Right cardiac atrium (tissue), 5 donors: ENCODE measurements at regions not wholly inside any gene's neighbourhood (a gene's known extent, or its start where the extent isn't known, plus 50 kb on each side); places are given as distances from the start of the nearest gene placed in this dataset.

Experiments used
- ATAC-seq, 2 donors: fragments of 200-7000 bp; cut with Tn5 transposase; one replicate each; pipeline versions ENCODE4 v1.8.0 to v1.9.1; 2020; ENCODE audit warnings: moderate library complexity in 2 of 2, mild to moderate bottlenecking in 1 of 2
- DNase-seq, 3 donors: peaks; one replicate each; pipeline ENCODE4 v3.0.0-alpha.2; 2020
- H3K27ac ChIP-seq: one replicate; pipeline ENCODE4 v1.5.1; 2013; ENCODE audit warnings: mild to moderate bottlenecking, low read length, control low read depth, moderate library complexity
- H3K27me3 ChIP-seq: one replicate; pipeline ENCODE4 v1.6.1; 2013; ENCODE audit not compliant: control insufficient read depth, insufficient read depth
- H3K4me1 ChIP-seq: one replicate; pipeline ENCODE4 v1.6.1; 2013; ENCODE audit warnings: low read length; ENCODE audit not compliant: control insufficient read depth, insufficient read depth
- H3K4me3 ChIP-seq: one replicate; pipeline ENCODE4 v1.5.1; 2013; ENCODE audit warnings: low read length, control low read depth
- H3K9me3 ChIP-seq: one replicate; pipeline ENCODE4 v1.6.1; 2013; ENCODE audit warnings: low read length; ENCODE audit not compliant: control insufficient read depth
- WGBS: extraction: QIAGEN DNeasy Blood & Tissue Kit; methylation state at CpG from one replicate; pipeline ENCODE4 v1.1.7; 2013; 5-methylcytosine and 5-hydroxymethylcytosine counted together
- intact Hi-C, 4 donors: fragments of 100-400 bp; cut with DNase I; formaldehyde crosslinking; loops; one replicate each; pipeline versions ENCODE4 v1.11.0 to v1.14.0; 2022 to 2023
- donor health status: healthy with polysubstance abuse.
- donor health status: DM: no; HTN: yes; CAD: no.
- donor health status: DM: no; HTN: no; CAD: no.
- donor health status: DM: no; HTN: yes; CAD: no; lungs with severe emphysema.
- donor health status: DM: yes; HTN: yes; CAD: no.

DNA sequence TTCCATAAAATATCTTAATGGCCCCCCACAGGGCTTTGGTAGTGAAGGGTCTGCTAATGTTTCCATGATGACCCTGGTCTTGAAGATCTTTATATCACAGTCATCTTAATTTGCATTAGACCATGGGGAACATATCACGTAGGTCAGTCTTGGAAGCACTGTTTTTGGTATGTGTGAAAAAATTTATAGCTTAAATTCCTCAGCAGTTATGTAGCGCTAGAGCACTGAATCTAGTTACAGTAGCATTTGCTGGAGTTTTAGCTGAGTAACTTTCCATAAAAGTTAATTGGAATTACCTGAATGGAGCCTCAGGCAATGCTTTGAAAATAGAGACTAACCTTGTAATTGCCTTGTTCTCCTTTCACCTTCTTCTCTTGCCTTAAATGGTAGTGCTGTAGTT lies 648.8 kb downstream of the IQCM start:
- Histone ChIP-seq H3K4me3 (no peak overlapping the region), H3K9me3 (no peaks in the 10 kb centered on the region), H3K4me1 (no peaks in the 10 kb centered on the region), H3K27ac (no peak overlapping the region), H3K27me3 (no peaks in the 10 kb centered on the region)
- WGBS: 85% methylated on average over 2 of the region's 2 CpGs
- ATAC-seq: no peak
- no peak for DNase-seq
- intact Hi-C loops: no loop called here

- Histone ChIP-seq H3K27me3 (no peaks in the 10 kb centered on the region), H3K27ac (no peak overlapping the region), H3K9me3 (no peaks in the 10 kb centered on the region), H3K4me1 (no peaks in the 10 kb centered on the region), H3K4me3 (no peak overlapping the region)
- intact Hi-C loops: no loop called here
- WGBS: 76% methylated on average over 1 of the region's 1 CpG
- no peak for ATAC-seq
- DNase-seq: no peak
Measured at GRCh38 chr4:149166365-149166764, 649.3 kb downstream of the IQCM start.

DNA sequence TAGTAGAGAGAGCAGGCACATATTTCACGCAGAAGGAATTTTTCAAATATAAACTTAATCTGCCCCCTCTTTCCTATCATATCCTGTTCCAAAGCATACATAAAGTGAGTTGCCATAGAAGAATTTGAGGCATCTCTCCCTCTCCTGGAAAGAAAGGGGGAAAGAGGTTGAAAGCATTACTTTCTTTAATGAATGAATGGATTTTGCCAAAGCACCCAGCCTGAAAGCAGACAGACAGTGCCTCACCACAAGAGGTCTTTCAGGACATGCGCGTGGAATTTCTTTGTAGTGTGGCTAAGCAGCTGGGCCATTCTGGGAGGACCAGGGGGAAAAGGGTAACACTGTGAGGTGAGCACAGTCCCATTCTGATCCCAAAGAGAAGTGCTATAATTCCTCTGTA lies 651.4 kb downstream of the IQCM start:
- no peaks in the 10 kb centered on the region for H3K9me3 ChIP-seq
- H3K4me3 ChIP-seq: no peak overlapping the region
- H3K27ac ChIP-seq: no peak overlapping the region
- no peaks in the 10 kb centered on the region for H3K27me3 ChIP-seq
- intact Hi-C loops: no loop called here
- H3K4me1 ChIP-seq: no peaks in the 10 kb centered on the region
- 78% methylated on average over 3 of the region's 3 CpGs for WGBS
- no peak for ATAC-seq
- no peak for DNase-seq

- intact Hi-C loops: no loop called here
- Histone ChIP-seq H3K4me1 (no peaks in the 10 kb centered on the region), H3K27ac (no peak overlapping the region), H3K4me3 (no peak overlapping the region), H3K27me3 (no peaks in the 10 kb centered on the region), H3K9me3 (no peaks in the 10 kb centered on the region)
- DNase-seq (no peak), ATAC-seq (peak in 1 of 2 donors; percentile 33)
Measured at GRCh38 chr4:149161247-149161646, 654.4 kb downstream of the IQCM start.

DNA sequence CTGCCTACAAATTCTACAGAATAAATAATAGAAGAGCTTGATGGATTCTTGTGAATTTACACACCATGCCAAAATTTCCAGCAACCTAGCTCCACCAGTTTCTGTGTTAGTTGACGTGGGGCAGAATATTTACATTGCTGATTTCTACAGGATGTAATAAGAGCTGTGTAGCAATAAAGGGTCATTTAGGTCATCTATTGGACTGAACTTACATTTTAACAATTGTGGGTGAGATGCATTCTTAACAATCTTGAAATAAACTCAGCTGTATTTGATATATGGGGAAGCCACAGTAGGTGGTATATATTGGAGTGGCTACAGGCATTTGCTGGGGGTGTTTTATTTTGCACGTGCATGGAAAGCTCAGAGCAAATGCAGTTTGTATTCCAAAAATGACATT lies 655.3 kb downstream of the IQCM start:
- no peak for DNase-seq

DNA sequence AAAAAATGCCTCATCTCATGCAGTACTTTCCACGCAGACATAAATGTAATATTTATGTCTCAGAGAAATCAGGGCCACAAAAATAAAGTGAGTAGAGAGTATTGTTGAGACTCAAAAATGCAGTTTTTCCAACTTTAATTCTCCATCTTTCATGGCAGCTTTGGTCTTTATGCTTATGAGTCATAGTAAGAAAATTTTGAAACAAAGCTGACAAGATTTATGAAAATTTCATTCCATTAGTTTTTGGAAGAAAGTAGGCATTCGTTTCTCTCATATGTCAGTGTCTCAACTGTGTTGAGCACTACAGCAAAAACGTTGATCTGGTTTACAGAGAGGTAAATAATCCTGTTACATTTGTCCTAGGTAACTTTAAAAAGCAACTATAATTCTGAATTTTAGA lies 656.8 kb downstream of the IQCM start:
- WGBS: 68% methylated on average over 3 of the region's 3 CpGs
- DNase-seq: no peak

More for the DNA sequence above, 655.3 kb downstream of the IQCM start:
- intact Hi-C loops: no loop called here
- no peaks in the 10 kb centered on the region for H3K27me3 ChIP-seq
- no peak overlapping the region for H3K4me3 ChIP-seq
- H3K9me3 ChIP-seq: no peaks in the 10 kb centered on the region
- no peaks in the 10 kb centered on the region for H3K4me1 ChIP-seq
- WGBS: 88% methylated on average over 2 of the region's 2 CpGs
- no peak for ATAC-seq
- H3K27ac ChIP-seq: no peak overlapping the region

DNA sequence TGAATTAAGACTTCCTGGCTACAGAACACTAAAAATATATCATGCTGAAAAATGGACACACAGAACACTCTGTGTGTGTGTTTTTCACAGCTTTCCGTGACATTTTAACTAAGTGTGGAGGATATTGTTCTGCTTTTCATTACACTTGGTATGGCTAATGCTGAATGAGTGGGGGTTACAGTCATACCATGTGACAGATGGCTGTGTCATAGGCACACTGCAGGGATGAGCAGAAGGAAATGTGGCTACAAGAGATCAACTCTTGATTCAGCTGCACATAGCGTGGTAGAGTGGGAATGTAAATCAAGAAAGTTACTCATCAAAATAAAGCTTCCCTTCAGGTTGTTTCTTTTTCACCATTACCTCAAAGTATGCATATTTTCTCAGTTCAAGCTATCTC lies 669.8 kb downstream of the IQCM start:
- no peaks in the 10 kb centered on the region for H3K27me3 ChIP-seq
- H3K9me3 ChIP-seq: no peaks in the 10 kb centered on the region
- H3K4me3 ChIP-seq: no peak overlapping the region
- ATAC-seq (no peak), DNase-seq (no peak)
- 79% methylated on average over 2 of the region's 2 CpGs for WGBS
- intact Hi-C loops: no loop called here
- no peak overlapping the region for H3K27ac ChIP-seq
- no peaks in the 10 kb centered on the region for H3K4me1 ChIP-seq

More for the DNA sequence above, 656.8 kb downstream of the IQCM start:
- ATAC-seq: no peak
- intact Hi-C loops: no loop called here
- Histone ChIP-seq H3K9me3 (no peaks in the 10 kb centered on the region), H3K4me3 (no peak overlapping the region), H3K27ac (no peak overlapping the region), H3K27me3 (no peaks in the 10 kb centered on the region), H3K4me1 (no peaks in the 10 kb centered on the region)

- no peak overlapping the region for H3K27ac ChIP-seq
- 57% methylated on average over 1 of the region's 1 CpG for WGBS
- H3K9me3 ChIP-seq: no peaks in the 10 kb centered on the region
- H3K27me3 ChIP-seq: no peaks in the 10 kb centered on the region
- H3K4me1 ChIP-seq: no peaks in the 10 kb centered on the region
- no peak overlapping the region for H3K4me3 ChIP-seq
- no peak for ATAC-seq
- intact Hi-C loops: no loop called here
- DNase-seq: no peak
Measured at GRCh38 chr4:149144060-149144459, 671.6 kb downstream of the IQCM start.

- no peak for DNase-seq
- no peak overlapping the region for H3K27ac ChIP-seq
- WGBS: 79% methylated on average over 2 of the region's 2 CpGs
- no peak overlapping the region for H3K4me3 ChIP-seq
- H3K4me1 ChIP-seq: no peaks in the 10 kb centered on the region
- no peak for ATAC-seq
- intact Hi-C loops: no loop called here
- H3K27me3 ChIP-seq: no peaks in the 10 kb centered on the region
- H3K9me3 ChIP-seq: no peaks in the 10 kb centered on the region
Measured at GRCh38 chr4:149141391-149141790, 674.3 kb downstream of the IQCM start.

DNA sequence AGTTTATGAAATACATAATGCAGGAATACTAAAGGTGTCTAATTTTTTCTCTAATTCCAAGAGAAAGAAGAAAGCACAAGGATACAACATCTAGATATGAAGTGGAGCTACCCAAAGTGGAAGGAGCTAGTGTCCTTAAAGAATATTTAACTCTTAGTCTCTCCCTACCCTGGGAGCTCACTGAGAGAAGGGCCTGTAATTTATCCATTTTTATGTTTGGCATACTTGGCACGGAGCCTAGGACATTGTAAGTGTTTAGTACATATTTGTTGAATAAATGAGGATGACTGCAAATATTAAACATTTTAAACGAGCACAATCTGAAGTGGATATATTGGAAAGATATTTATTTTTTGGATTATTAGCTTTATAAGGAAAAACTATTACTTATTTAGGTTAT lies 674.8 kb downstream of the IQCM start:
- no peak for ATAC-seq
- DNase-seq: no peak
- H3K27ac ChIP-seq: no peak overlapping the region
- H3K4me3 ChIP-seq: no peak overlapping the region
- H3K9me3 ChIP-seq: no peaks in the 10 kb centered on the region
- H3K4me1 ChIP-seq: no peaks in the 10 kb centered on the region
- no peaks in the 10 kb centered on the region for H3K27me3 ChIP-seq
- intact Hi-C loops: no loop called here
- 70% methylated on average over 2 of the region's 2 CpGs for WGBS

DNA sequence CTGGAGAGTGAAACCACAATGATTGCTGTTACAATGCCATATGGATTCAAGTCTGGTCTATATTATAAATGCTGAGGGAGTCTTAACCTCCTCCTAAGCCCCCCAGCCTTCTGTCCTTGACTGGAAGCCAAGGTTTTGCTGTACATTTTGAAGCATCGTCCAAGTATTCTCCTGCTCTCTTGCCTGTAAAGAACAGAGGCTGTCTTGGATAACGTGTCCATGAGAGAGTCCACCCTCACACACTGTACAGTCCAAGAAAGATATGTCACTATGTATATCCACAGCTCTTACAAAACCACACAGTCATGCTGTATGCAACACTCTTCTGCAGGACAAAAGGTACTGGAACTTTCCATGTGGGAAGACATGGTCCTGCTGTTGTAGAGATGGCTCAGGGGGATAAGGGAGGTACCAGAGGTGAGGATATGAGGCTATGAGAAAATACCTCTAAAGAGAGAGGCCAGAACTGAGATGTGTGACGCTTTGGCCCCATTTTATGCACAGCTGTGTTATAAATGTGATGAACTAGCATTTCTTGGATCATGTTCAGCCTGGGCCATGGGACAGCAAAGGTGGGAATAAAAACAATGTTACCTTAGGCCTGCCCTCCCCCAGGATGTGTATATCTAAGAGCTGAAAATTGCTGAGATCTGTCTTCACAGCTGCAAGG lies 678.6 kb downstream of the IQCM start:
- DNase-seq (no peak), ATAC-seq (no peak)
- Histone ChIP-seq H3K4me1 (no peaks in the 10 kb centered on the region), H3K27ac (no peak overlapping the region), H3K27me3 (no peaks in the 10 kb centered on the region), H3K9me3 (no peaks in the 10 kb centered on the region), H3K4me3 (no peak overlapping the region)
- intact Hi-C loops: no loop called here
- 57% methylated on average over 3 of the region's 3 CpGs for WGBS

DNA sequence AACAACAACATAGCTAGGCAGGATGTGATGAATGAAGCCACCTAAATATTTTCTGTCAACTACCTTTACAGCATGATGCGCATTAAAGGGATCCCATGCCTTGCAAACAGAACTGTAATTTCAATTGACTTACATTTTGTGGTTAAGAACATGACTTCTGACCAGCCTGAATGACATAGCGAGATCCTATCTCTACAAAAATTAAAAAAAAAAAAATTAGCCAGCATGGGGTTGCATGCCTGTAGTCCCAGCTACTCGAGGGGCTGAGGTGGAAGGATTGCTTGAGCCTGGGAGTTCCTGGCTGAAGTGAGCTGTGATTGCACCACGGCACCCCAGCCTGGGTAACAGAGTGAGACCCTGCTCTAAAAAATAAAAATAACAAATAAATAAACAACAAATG lies 680.6 kb downstream of the IQCM start:
- DNase-seq (no peak), ATAC-seq (no peak)
- intact Hi-C loops: no loop called here
- H3K27ac ChIP-seq: no peak overlapping the region
- H3K4me1 ChIP-seq: no peaks in the 10 kb centered on the region
- no peak overlapping the region for H3K4me3 ChIP-seq
- no peaks in the 10 kb centered on the region for H3K27me3 ChIP-seq
- WGBS: 80% methylated on average over 4 of the region's 4 CpGs
- no peaks in the 10 kb centered on the region for H3K9me3 ChIP-seq
